HTR-8/SVneo (cell line): ENCODE measurements at regions not wholly inside any gene's neighbourhood (a gene's known extent, or its start where the extent isn't known, plus 50 kb on each side); places are given as distances from the start of the nearest gene placed in this dataset.
"Not testable (repeated sequence)": the region's sequence is repeated elsewhere in the genome, so short reads cannot be mapped to it uniquely, and the experiment has no call there.

Experiments used
- DNase-seq: peaks from one replicate; pipeline ENCODE4 v3.0.0; 2011; ENCODE audit warnings: low spot score, mixed read lengths; ENCODE audit not compliant: insufficient read length
- FAIRE-seq: peaks from 2 replicates; lab custom pipeline; 2011; peaks lifted over from hg19 to GRCh38; lab: Jason Lieb, UNC

DNA sequence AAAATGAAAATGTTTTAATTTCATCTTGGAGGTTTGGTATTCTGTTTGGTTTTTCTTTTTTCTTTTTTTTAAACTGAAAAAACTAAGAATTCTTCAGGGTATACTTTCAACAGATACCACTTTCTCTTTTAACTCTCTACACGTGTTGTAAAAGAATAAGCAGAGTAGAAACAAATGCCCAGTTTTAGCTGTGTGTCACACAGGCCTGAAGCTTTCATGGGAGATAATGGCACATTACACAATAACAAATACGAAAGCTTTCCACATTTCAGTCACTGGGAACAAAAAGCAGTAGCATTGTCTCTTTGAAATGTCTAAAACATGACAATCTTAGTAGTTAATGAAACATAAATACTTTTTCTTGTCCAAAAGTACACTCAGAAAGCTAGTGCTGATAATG is 818.5 kb downstream of the TBL1XR1 start:
- FAIRE-seq: no peak
- DNase-seq: no peak

DNA sequence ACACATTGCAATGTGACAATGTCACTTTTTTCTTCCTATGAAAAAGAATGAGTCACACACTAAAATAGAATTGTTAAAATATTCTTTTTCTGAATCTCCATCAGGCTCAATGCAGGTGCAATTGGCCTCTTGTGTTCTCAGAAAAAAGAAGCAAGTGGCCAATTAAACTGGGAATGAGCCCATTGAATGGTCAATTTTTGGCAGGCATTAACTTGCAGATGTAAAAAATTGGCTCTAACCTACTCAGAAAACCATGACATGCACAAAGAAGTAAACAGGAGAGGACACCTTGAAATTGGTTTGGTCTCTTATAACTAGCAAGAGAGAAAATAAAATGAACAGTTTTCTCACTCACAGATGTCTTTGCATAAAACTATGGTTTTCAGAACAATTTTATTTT is 820.8 kb downstream of the TBL1XR1 start:
- no peak for FAIRE-seq

GRCh38 chr3:176375519-176375918 is 821.8 kb downstream of the TBL1XR1 start:
- FAIRE-seq (no peak), DNase-seq (no peak)

More for the DNA sequence above, 820.8 kb downstream of the TBL1XR1 start:
- no peak for DNase-seq

GRCh38 chr3:176362191-176362731 is 835.0 kb downstream of the TBL1XR1 start:
- FAIRE-seq: no peak
- DNase-seq: no peak

DNA sequence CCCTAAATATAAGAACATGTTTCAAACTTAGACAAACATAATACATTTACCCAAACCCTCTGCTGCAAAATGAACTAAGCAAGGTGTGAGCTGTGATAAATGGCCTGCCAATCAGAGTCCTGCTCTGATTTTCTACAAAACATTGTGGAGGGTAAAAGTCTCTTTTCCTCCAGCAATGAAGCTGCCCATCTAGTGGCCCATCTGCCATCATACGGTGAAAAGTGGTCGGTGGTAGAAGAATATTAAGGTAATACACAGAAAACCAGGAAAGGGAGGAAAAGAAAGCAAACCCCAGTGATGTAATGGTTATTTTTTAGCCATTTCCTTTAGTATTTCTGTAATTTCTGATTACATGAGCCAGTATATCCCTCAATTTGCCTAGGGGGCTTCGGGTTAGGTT is 838.1 kb downstream of the TBL1XR1 start:
- DNase-seq: no peak
- FAIRE-seq: no peak

DNA sequence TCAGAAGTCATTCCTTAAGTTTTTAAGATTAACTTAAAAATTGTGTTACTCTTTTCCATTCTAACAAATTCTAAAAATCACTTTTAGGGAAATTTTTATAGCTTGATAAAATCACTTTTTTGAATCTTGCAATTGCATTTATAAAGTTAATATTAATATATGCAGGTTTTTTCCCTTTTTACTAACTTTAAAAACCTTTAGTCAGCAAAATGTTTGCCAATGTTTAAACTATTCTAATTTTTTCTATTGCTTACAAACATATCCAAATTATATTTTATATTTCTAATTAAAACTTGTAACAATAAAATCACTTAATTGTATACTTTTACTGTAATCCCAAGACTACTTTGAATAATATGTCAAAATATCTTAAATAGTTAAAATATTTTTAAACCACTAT is 839.4 kb downstream of the TBL1XR1 start:
- FAIRE-seq: no peak

GRCh38 chr3:176354843-176355242 is 842.4 kb downstream of the TBL1XR1 start:
- no peak for DNase-seq
- FAIRE-seq: no peak

More for the DNA sequence above, 839.4 kb downstream of the TBL1XR1 start:
- no peak for DNase-seq

DNA sequence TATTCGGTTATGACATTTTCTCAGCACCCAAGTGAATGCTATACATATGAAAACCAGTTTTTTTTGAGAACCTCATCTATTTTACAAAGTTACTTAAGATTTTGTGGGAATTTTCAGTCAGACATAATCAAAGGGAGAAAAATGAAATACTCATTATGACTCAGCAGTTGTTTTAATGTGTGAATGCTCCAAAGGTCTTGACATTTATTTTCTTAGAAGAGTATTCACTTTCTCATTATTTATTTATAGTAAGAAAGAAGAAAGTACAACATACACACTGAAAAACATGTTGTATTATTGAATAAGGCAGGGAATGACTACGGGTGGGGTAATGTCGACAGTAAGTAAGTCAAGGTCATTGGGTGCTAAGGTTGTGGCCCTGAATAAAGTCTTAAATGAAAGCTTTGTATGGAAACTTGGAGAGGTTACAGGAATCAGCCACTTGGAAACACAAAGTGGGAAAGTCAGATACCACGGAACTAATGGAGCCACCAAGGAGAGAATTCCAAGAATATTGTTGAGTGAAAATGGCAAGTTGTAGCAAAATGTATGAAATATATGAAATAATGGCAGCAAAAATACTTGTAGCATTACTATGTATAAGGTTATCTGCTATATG is 844.5 kb downstream of the TBL1XR1 start:
- DNase-seq (no peak), FAIRE-seq (no peak)

- no peak for DNase-seq
- FAIRE-seq: no peak
Measured at GRCh38 chr3:176351408-176351807, 845.9 kb downstream of the TBL1XR1 start.

- no peak for DNase-seq
- no peak for FAIRE-seq
Measured at GRCh38 chr3:176349706-176350105, 847.6 kb downstream of the TBL1XR1 start.

DNA sequence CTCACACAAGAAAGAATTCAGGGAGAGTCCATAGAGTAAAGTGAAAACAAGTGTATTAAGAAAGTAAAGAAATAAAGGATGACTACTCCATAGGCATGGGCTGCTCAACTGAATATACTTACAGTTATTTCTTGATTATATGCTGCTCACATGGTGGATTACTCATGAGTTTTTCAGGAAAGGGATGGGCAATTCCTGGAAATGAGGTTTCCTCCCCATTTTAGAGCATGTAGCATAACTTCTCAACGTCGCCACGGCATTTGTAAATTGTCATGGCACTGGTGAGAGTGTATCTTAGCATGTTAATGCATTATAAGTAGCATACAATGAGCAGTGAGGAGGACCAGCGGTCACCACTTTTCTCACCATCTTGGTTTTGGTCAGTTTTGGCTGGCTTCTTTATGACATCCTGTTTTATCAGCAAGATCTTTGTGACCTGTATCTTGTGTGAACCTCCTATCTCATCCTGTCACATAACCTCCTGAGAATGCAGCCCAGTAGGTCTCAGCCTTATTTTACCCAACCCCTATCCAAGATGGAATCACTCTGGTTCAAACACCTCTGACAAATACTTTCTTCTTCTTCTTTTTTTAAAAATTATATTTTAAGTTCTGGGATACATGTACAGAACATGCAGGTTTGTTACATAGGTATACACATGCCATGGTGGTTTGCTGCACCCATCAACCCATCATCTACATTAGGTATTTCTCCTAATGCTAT is 849.7 kb downstream of the TBL1XR1 start:
- FAIRE-seq (no peak), DNase-seq (no peak)

DNA sequence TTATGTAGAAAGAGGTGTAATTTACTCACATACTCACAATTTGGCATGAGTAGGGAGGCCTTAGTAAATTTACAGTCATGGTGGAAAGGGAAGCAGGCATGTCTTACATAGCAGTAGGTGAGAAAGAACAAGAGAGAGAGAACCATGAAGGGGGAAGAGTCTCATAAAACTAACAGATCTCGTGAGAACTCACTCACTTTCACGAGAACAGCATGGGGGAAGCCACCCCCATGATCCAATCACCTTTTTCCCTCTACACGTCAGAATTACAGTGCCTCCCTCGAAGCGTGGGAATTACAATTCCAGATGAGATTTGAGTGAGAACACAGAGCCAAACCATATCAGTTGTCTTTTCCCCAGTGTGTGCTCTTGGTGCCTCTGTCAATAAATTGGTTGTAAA is 855.3 kb downstream of the TBL1XR1 start:
- FAIRE-seq: no peak
- DNase-seq: no peak

DNA sequence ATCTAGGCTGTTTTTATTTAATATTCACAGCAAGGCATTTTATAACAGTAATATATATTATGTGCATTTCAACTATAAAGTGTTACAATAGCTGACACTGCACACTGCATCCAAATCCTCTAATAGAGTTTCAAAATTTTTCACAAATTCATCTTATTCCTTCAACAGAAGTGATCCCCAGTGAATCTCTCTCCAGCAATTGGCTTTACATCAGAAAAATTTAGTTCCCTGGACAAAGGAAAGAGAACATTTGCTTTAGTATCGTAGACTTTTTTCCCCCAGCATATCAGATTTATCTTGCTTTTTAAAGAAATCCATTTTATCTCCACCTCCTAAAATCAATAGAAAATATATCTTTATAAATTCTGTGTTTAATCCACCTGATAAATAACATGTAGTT is 868.6 kb downstream of the TBL1XR1 start:
- DNase-seq (no peak), FAIRE-seq (no peak)

- DNase-seq: no peak
Measured at GRCh38 chr3:176328198-176328597, 869.1 kb downstream of the TBL1XR1 start.

GRCh38 chr3:176326894-176327490 is 870.3 kb downstream of the TBL1XR1 start:
- FAIRE-seq, DNase-seq: not testable (repeated sequence)

More at GRCh38 chr3:176328198-176328597, 869.1 kb downstream of the TBL1XR1 start:
- no peak for FAIRE-seq

- FAIRE-seq, DNase-seq: not testable (repeated sequence)
Measured at GRCh38 chr3:176321532-176321931, 875.8 kb downstream of the TBL1XR1 start.

GRCh38 chr3:176321099-176321498 is 876.2 kb downstream of the TBL1XR1 start:
- DNase-seq: no peak
- no peak for FAIRE-seq

- FAIRE-seq (no peak), DNase-seq (no peak)
Measured at GRCh38 chr3:176313426-176313825, 883.9 kb downstream of the TBL1XR1 start.

DNA sequence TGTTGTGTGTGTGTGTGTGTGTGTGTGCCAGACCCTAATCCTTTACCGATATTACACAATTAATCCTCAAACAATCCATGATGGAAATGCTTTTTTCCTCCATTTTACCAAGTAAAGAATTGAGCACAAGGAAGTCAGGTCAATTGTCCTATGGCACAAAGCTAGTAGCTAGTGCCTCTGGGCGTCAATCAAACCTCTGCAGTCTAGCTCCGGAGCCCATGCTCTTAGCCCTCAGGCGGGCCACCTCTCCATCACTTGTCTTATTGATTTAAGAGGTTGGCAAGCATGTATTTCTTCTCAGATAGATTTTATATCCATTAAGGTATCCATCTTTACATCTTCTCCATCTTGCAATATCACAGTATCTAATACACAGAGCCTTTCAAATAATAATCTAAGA is 886.6 kb downstream of the TBL1XR1 start:
- no peak for DNase-seq
- FAIRE-seq: no peak

DNA sequence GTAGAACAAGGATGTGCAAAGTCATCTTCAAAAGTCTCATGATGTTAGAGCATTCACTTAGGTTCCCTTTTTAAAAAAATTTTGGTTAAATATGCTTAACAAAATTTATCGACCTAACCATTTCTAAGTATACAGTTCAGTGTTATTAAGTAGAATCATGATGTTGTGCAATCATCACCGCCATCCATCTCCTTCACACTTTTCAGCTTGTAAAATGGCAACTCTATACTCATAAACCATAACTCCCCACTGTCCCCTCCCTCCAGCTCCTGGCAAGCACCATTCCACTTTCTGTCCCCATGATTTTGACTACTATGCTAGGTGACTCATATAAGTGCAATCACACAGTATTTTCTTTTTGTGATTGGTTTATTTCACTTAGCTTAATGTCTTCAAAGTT is 895.0 kb downstream of the TBL1XR1 start:
- DNase-seq: no peak
- FAIRE-seq: no peak

- FAIRE-seq (no peak), DNase-seq (no peak)
Measured at GRCh38 chr3:176296066-176296597, 901.1 kb downstream of the TBL1XR1 start.
